HT-29 (cell line): ENCODE measurements at regions not wholly inside any gene's neighbourhood (a gene's known extent, or its start where the extent isn't known, plus 50 kb on each side); places are given as distances from the start of the nearest gene placed in this dataset.
"Not testable (repeated sequence)": the region's sequence is repeated elsewhere in the genome, so short reads cannot be mapped to it uniquely, and the experiment has no call there.

Experiments
- DNase-seq: peaks from one replicate; pipeline ENCODE4 v3.0.0-alpha.2; 2015; ENCODE audit warnings: low spot score

DNA sequence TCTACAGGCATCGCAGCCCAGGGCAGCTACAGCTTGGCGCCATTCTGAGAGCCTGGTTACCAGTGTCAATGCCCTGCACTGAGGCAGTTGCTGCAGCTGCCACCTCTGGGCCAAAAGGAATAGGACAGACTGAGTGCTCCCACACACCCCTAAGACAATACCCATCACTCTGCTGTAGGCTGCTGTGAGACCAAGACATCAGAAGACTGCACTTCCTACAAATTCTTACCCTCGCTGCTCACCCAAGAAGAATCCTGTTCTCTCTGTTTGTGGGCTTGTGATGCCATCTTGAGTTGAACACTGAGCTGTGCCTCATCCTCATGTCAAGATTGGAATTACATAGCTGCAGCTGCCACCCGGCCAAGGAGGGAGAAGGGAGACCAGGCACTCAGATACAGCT is 1847.0 kb upstream of the PCDH10 start:
- peak; percentile 10 for DNase-seq

DNA sequence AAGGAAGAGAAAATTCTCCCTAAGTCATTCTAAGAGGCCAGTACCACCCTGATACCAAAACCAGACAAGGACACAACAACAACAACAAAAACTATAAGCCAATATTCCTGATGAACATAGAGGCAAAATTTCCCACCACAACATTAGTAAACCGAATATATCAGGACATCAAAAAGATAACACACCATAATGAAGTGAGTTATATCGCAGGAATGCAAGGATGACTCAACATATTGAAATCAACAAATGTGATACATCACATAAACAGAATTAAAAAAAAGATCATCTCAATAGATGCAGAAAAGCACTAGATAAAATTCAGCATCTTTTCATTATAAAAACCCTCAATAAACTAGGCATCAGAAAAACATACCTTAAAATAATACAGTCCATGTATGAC is 1844.4 kb upstream of the PCDH10 start:
- DNase-seq: no peak

GRCh38 chr4:131309628-131310027 is 1839.5 kb upstream of the PCDH10 start:
- DNase-seq: no peak

DNA sequence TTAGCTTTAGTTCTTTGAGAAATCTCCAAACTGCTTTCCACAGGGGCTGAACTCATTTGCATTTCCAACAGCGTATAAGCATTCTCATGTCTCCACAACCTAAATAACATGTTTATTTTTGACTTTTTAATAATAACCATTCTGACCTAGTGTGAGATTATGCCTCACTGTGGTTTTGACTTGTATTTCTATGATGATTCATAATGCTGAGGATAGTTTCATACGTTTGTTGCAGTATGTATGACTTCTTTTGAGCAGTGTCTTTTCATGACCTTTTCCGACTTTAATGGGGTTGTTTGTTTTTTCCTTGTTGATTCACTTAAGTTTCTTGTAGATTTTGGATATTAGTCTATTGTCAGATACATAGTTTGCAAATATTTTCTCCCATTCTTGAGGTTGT is 1833.0 kb upstream of the PCDH10 start:
- DNase-seq: no peak

- no peak for DNase-seq
Measured at GRCh38 chr4:131337936-131338335, 1811.2 kb upstream of the PCDH10 start.

- DNase-seq: no peak
Measured at GRCh38 chr4:131339137-131339536, 1810.0 kb upstream of the PCDH10 start.

GRCh38 chr4:131344761-131345160 is 1804.3 kb upstream of the PCDH10 start:
- DNase-seq: no peak

GRCh38 chr4:131347816-131348215 is 1801.3 kb upstream of the PCDH10 start:
- no peak for DNase-seq

DNA sequence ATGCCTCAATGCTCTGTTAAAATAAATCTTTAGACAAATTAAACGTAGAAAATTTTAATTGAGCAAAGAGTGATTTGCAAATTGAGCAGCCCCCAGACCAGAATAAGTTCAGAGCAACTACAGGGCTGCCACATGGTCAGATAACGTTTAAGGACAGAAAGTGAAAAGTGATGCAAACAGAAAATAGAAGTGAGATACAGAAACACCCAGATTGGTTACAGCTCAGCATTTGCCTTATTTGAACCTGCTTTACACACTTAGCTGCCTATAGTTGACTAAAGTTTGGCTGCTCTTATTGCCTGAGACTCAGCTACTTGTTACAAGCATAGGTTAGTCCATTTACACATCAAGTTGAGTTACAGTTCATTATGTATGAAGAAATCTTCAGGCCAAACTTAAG is 1800.8 kb upstream of the PCDH10 start:
- no peak for DNase-seq

DNA sequence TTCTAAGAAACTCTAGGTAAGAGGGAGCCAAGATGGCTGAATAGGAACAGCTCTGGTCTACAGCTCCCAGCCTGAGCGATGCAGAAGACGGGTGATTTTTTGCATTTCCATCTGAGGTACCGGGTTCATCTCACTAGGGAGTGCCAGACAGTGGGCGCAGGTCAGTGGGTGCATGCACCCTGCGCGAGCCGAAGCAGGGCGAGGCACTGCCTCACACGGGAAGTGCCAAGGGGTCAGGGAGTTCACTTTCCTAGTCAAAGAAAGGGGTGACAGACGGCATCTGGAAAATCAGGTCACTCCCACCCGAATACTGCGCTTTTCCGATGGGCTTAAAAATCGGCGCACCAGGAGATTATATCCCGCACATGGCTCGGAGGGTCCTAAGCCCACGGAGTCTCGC is 1796.7 kb upstream of the PCDH10 start:
- not testable (repeated sequence) for DNase-seq

- DNase-seq: no peak
Measured at GRCh38 chr4:131366714-131367113, 1782.4 kb upstream of the PCDH10 start.

GRCh38 chr4:131367441-131367840 is 1781.7 kb upstream of the PCDH10 start:
- DNase-seq: no peak

- peak; percentile 45 for DNase-seq
Measured at GRCh38 chr4:131370846-131371245, 1778.2 kb upstream of the PCDH10 start.

DNA sequence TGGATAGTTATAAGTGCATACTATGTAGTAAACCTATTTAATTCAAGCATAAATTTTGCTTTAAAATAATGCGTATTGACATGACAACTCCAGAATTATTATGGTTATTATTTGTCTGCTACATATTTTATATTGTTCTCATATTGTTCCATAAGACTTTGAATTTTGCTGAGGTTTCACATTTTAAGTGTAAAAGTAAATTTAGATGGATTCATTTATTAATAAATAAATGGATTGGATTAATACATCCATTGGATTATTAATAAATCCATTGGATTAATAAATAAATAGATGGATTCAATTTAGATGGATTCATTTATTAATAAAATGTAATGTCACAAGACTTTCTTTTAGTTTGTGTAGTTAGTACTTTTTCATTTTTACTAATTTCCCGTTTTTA is 1768.0 kb upstream of the PCDH10 start:
- no peak for DNase-seq

DNA sequence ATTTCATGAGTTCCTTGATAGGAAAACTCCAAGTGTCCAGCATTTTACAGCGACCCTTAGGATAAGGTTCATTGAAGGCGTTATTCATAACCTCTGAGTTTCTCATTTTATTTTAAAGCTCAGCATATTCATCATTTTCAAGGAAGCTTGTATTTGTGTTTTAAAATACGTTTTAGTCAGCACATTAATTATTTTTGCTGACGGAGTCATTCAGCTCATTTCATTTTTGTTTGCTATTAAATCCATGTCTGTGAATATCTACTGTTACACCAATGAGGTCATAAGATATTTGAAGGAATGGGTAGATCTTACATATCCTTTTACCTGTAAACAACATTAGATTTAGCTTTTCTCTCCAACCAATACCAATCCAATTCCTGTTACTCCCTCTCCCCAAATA is 1766.3 kb upstream of the PCDH10 start:
- no peak for DNase-seq

DNA sequence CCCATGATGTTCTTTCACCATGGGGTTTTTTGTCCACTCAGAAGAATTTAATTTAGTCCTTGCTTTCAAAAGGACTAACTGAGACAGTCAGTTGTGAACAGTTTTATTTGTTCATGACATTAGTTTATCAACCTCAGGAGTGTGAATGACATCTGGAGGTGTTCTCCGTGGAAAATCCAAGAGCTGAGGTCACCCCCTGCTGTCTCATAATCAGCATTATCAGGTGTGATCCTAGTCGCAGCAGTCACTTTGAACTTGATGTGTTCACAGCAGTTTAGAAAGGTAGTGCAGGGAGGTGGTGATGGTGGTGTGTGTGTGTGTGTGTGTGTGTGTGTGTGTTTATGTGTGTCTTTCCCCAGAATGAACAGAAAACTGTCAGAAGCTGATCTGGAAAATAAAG is 1760.8 kb upstream of the PCDH10 start:
- DNase-seq: no peak

DNA sequence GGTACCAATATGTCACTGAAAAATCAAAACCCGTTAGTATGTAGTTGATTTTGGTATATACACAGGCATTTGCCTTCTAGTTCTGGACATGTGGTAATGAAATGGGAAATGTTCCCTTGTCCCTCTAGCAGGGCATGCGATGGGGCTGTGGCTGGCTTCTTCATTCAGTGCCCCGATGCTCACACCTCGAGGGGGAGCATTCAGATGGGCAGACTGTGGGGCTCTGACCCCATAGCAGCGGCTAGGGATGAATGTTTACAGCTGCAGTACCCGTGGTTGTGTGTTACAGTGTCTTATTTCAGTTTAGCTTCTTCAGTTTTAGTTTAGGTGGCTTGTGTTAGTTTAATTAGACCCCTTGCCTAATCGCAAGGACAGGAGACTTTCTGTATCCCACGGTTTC is 1741.0 kb upstream of the PCDH10 start:
- no peak for DNase-seq

- DNase-seq: no peak
Measured at GRCh38 chr4:131411393-131411792, 1737.7 kb upstream of the PCDH10 start.

DNA sequence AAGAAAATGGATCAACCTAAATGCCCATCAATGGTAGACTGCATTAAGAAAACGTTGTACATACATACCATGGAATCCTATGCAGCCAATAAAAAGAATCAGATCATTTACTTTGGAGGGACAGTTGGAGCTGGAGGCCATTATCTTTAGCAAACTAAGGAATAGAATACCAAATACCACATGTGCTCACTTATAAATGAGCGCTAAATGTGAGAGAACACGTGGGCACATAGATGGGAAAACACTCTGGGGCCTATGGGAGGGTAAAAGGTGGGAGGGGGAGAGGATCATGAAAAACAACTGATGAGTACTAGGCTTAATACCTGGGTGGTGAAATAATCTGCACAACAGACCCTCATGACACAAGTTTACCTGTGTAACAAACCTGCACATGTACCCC is 1729.9 kb upstream of the PCDH10 start:
- DNase-seq: no peak

- no peak for DNase-seq
Measured at GRCh38 chr4:131426023-131426758, 1722.9 kb upstream of the PCDH10 start.

DNA sequence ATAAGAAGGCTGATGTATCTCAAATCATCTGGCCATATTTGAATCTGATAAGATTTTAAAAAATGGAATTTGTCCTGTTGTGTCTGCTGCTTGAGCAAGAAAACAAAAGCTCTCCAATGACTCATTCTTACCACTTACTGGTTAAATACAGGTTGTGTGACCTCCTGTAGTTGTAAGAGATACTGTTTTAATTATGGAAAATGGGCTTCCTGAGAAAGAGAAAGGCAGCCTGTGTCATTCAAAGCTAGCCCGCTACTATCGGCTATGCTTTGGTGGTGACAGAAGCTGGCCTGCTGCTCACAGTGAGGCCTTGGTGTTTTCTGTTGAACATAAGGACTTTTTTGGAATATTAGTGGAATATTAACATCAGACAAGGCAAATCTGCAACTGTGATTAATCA is 1722.1 kb upstream of the PCDH10 start:
- no peak for DNase-seq

DNA sequence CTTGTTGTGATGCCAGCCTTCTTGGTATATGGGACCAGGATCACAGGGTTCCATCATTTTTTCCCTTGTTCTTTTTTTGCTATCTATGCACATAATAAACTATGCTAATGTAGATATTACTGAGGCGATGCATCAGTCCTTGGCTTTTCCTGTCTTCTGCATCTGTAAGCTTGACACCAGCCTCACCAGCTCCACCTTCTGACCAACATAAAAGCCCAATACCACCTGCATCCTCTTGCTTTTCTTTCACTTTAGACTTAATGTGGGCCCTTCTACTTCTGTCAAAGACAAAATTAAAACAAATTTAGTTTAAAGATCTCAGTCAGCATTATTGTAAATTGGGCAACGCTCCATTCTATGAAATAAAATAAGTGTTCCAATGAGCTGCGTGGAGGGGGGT is 1718.8 kb upstream of the PCDH10 start:
- DNase-seq: no peak

DNA sequence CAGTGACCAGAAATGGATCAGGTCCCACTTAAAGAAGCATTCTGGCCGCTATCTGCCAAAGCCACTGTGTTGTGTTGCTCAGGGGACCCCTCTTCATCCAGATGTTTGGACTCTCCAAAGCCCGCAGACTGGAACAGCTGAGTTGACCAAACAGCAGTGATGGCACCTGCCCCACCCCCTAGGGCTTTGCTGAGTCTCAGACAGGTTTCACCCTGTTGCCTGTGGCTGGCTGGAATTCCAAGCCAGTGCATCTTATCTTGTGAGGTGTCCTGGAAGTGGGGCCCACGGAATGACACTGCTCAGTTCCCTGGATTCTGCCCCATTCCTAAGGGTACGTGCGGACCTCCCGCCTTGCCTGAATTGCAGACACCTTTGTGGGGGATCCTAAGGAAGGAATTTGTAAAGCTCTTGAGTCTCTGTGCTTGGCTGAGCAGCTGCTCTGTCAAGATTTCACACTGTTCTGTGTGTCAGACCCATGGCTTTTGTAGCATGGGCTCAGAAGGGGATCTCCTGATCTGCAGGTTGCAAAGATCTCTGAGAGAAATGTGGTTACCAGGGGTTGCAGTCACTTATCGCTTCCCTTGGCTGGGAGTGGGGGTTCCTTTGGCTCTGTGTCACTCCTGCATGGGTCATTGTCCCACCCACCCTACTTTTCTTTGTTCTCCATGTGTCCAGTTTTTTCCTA is 1707.9 kb upstream of the PCDH10 start:
- DNase-seq: no peak

DNA sequence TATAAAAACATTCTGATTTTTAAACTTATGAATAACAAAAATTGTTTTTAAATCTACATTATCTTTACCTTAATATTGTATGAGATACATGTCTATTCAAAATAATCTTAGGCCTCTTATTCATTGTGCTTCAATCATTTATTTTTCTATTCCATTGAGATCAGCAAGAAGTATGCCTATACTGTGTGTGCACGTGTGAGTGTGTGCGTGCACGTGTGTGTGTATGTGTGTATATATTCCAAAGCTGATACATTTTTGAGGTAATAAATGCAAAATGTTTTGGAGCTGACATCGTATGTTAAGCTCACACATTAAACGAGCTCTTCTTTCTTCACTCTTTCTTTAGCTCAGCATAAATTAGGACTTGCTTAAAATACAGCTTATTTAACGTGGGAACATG is 1701.2 kb upstream of the PCDH10 start:
- no peak for DNase-seq
